Activated naive CD4-positive, alpha-beta T cell treated with anti-CD3 and anti-CD28 coated beads, Interleukin-2, amount 50 U/mL, for 72 hours (primary cell): ENCODE measurements at regions not wholly inside any gene's neighbourhood (a gene's known extent, or its start where the extent isn't known, plus 50 kb on each side); places are given as distances from the start of the nearest gene placed in this dataset.

ENCODE experiments used
- ATAC-seq, 2 donors: fragments of 150-1000 bp; cut with Tn5 transposase; 2 replicates each; pipeline ENCODE4 v1.10.0; 2021; ENCODE audit warnings: mild to moderate bottlenecking in 2 of 2, moderate library complexity in 2 of 2
- DNase-seq, 2 donors: peaks; one replicate each; pipeline ENCODE4 v3.0.0; 2021 to 2022; ENCODE audit warnings: low spot score in 2 of 2
- H3K27ac Mint-ChIP-seq, 2 donors: one replicate each; pipeline ENCODE4 v1.8.0; 2022; ENCODE audit warnings: mild to moderate bottlenecking in 2 of 2, mixed read lengths in 2 of 2
- H3K36me3 Mint-ChIP-seq, 2 donors: one replicate each; pipeline ENCODE4 v1.8.0; 2022; ENCODE audit warnings: mixed read lengths in 2 of 2
- H3K9me3 Mint-ChIP-seq, 2 donors: one replicate each; pipeline ENCODE4 v1.8.0; 2022; ENCODE audit warnings: mixed read lengths in 2 of 2

DNA sequence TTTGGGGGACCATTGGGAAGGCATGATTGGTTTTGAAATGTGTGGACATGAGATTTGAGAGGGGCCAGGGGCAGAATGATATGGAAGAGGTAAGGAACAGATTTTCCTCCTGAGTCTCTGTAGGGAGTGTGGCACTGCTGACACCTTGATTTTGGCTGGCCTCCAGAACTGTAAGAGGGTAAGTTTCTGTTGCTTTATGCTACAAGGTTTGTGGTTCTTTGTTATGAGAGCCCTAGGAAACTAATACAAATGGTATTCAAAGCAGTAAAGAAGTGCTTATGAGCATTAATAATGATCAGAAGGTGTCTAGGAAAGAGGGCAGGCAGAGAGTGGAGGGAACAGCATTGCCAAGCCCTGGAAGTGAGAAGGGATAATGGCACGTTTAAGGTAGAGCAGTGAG is 574.3 kb upstream of the NXPH2 start:
- no peak for DNase-seq
- Mint-ChIP-seq H3K9me3 (peaks cover 28% of the 10 kb centered on the region in 2 donors), H3K36me3 (peaks cover 0 to 22% of the 10 kb centered on the region in 2 donors), H3K27ac (no peak overlapping the region)
- ATAC-seq, result no peak

DNA sequence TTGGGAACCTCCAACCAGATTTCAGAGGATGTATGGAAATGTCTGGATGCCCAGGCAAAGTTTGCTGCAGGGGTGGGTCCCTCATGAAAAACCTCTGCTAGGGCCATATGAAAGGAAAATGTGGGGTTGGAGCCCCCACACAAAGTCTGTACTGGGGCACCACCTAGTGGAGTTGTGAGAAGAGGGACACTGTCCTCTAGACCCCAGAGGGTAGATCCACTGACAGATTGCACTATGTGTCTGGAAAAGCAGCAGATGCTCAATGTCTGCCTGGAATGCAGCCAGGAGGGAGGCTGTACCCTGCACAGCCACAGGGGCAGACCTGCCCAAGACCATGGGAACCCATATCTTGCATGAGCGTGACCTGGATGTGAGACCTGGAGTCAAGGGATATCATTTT is 573.7 kb upstream of the NXPH2 start:
- peaks cover 0 to 28% of the 10 kb centered on the region in 2 donors for H3K36me3 Mint-ChIP-seq
- ATAC-seq, result no peak
- peaks cover 34% of the 10 kb centered on the region in 2 donors for H3K9me3 Mint-ChIP-seq
- H3K27ac Mint-ChIP-seq, result no peak overlapping the region
- DNase-seq, result no peak

GRCh38 chr2:139317259-139317658 is 537.1 kb upstream of the NXPH2 start:
- ATAC-seq (no peak), DNase-seq (no peak)
- Mint-ChIP-seq H3K27ac (no peak overlapping the region), H3K36me3 (no peaks in the 10 kb centered on the region), H3K9me3 (peaks cover 0 to 8% of the 10 kb centered on the region in 2 donors)

- Mint-ChIP-seq H3K27ac (no peak overlapping the region), H3K36me3 (no peaks in the 10 kb centered on the region), H3K9me3 (peaks cover 7 to 11% of the 10 kb centered on the region in 2 donors)
- no peak for ATAC-seq
- DNase-seq, result no peak
Observed at GRCh38 chr2:139314059-139314458, 533.9 kb upstream of the NXPH2 start.

- H3K9me3 Mint-ChIP-seq, result peaks cover 16 to 21% of the 10 kb centered on the region in 2 donors
- no peaks in the 10 kb centered on the region for H3K36me3 Mint-ChIP-seq
- ATAC-seq (no peak), DNase-seq (no peak)
- no peak overlapping the region for H3K27ac Mint-ChIP-seq
Observed at GRCh38 chr2:139296672-139297209, 516.6 kb upstream of the NXPH2 start.

- DNase-seq (no peak), ATAC-seq (no peak)
- Mint-ChIP-seq H3K27ac (no peak overlapping the region), H3K36me3 (no peaks in the 10 kb centered on the region), H3K9me3 (peaks cover 15 to 19% of the 10 kb centered on the region in 2 donors)
Observed at GRCh38 chr2:139293992-139294548, 513.9 kb upstream of the NXPH2 start.

GRCh38 chr2:139281124-139281523 is 500.9 kb upstream of the NXPH2 start:
- H3K9me3 Mint-ChIP-seq, result peaks cover 26 to 38% of the 10 kb centered on the region in 2 donors
- no peak for ATAC-seq

DNA sequence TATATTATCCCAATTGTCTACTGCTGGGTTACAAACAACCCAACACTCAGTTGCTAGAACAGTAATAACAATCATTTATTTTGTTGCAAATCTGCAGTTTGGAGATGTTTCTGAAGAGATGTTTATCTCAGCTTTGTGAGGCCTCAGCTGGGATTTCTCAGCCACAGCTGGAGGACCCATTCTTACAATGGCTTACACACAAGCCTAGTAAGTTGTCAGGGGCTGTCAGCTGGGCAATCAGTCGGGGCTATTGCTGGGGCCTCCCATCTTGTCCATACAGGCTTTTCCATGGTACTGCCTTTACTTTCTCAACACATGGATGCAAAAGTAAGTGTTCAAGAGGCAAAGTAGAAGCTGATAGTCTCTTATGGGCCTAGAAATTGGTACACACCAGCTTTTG is 491.7 kb upstream of the NXPH2 start:
- ATAC-seq (no peak), DNase-seq (no peak)
- Mint-ChIP-seq H3K27ac (no peak overlapping the region), H3K36me3 (peaks cover 0 to under 1% of the 10 kb centered on the region in 2 donors), H3K9me3 (peaks cover 5 to 14% of the 10 kb centered on the region in 2 donors)

More at GRCh38 chr2:139281124-139281523, 500.9 kb upstream of the NXPH2 start:
- no peak for DNase-seq
- no peak overlapping the region for H3K27ac Mint-ChIP-seq
- peaks cover 0 to 11% of the 10 kb centered on the region in 2 donors for H3K36me3 Mint-ChIP-seq

GRCh38 chr2:139271149-139271548 is 491.0 kb upstream of the NXPH2 start:
- H3K9me3 Mint-ChIP-seq, result peaks cover 5 to 20% of the 10 kb centered on the region in 2 donors
- H3K27ac Mint-ChIP-seq, result no peak overlapping the region
- DNase-seq, result no peak
- peaks cover 0 to 7% of the 10 kb centered on the region in 2 donors for H3K36me3 Mint-ChIP-seq
- ATAC-seq, result no peak

DNA sequence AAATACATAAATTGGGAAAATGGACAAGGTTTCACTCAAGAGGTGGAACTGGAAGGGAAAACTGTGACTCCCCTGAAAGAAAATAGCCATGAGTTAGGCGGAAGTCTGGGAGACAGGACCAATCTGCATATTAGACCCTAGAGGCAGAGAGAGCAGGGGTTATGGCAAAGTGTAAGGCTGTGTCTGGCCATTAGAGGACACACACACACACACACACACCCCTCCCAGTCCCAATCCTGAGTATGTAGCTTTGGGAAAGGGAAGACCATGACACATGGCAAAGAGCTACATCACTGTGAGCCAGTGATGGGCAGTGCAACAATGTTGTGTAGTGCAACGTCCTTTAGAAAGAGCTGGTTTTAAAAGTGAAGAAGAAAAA is 479.9 kb upstream of the NXPH2 start:
- H3K27ac Mint-ChIP-seq, result no peak overlapping the region
- H3K36me3 Mint-ChIP-seq, result no peaks in the 10 kb centered on the region
- H3K9me3 Mint-ChIP-seq, result peaks cover 7 to 10% of the 10 kb centered on the region in 2 donors
- no peak for ATAC-seq
- no peak for DNase-seq

GRCh38 chr2:139259422-139260051 is 479.3 kb upstream of the NXPH2 start:
- ATAC-seq, result no peak
- Mint-ChIP-seq H3K9me3 (peaks cover 7 to 10% of the 10 kb centered on the region in 2 donors), H3K27ac (no peak overlapping the region), H3K36me3 (no peaks in the 10 kb centered on the region)
- DNase-seq, result no peak

GRCh38 chr2:139241286-139241685 is 461.1 kb upstream of the NXPH2 start:
- ATAC-seq (no peak), DNase-seq (no peak)
- no peak overlapping the region for H3K27ac Mint-ChIP-seq
- H3K36me3 Mint-ChIP-seq, result no peaks in the 10 kb centered on the region
- H3K9me3 Mint-ChIP-seq, result peaks cover 18 to 21% of the 10 kb centered on the region in 2 donors

- no peak for DNase-seq
- H3K36me3 Mint-ChIP-seq, result no peaks in the 10 kb centered on the region
- H3K27ac Mint-ChIP-seq, result no peak overlapping the region
- ATAC-seq, result no peak
- peaks cover 8 to 16% of the 10 kb centered on the region in 2 donors for H3K9me3 Mint-ChIP-seq
Observed at GRCh38 chr2:139237023-139237422, 456.8 kb upstream of the NXPH2 start.

DNA sequence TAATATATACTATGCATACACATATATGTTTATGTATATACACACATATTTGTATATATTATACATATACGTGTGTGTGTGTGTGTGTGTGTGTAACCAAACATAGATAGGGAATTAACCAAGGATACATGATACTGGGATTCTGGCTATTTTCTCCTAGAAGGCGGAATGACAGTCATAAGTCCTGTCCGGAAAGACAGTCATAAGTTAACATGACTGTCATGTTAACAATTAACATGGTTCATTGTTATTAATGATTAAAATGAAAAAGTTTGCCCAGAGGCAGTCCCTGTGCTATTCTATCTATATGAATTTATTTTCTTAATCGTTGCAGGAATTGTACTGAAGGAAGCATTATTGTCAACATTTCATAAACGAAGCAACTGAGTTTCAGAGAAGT is 450.7 kb upstream of the NXPH2 start:
- Mint-ChIP-seq H3K9me3 (peaks cover 15 to 18% of the 10 kb centered on the region in 2 donors), H3K36me3 (no peaks in the 10 kb centered on the region), H3K27ac (no peak overlapping the region)
- DNase-seq (no peak), ATAC-seq (no peak)

GRCh38 chr2:139228276-139228675 is 448.1 kb upstream of the NXPH2 start:
- peaks cover 13 to 14% of the 10 kb centered on the region in 2 donors for H3K9me3 Mint-ChIP-seq
- no peak for ATAC-seq
- H3K36me3 Mint-ChIP-seq, result no peaks in the 10 kb centered on the region
- H3K27ac Mint-ChIP-seq, result no peak overlapping the region
- DNase-seq, result no peak

GRCh38 chr2:139225961-139226360 is 445.8 kb upstream of the NXPH2 start:
- H3K27ac Mint-ChIP-seq, result no peak overlapping the region
- ATAC-seq (no peak), DNase-seq (no peak)
- no peaks in the 10 kb centered on the region for H3K36me3 Mint-ChIP-seq
- H3K9me3 Mint-ChIP-seq, result peaks cover 13 to 18% of the 10 kb centered on the region in 2 donors

- ATAC-seq (no peak), DNase-seq (no peak)
Observed at GRCh38 chr2:139218181-139218580, 438.0 kb upstream of the NXPH2 start.

DNA sequence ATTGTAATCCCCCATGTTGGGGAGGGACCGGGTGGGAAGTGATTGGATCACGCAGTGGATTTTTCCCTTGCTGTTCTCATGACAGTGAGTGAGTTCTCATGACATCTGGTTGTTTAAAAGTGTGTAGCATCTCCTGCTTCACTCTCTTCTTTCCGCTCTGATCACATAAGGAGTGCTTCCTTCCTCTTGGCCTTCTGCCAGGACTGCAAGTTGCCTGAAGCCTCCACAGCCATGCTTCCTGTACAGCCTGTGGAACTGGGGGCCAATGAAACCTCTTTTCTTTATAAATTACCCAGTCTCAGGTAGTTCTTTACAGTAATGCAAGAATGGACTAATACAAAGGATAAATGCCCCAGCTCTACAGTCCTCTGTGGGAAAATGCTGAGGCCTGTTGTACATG is 437.5 kb upstream of the NXPH2 start:
- DNase-seq (no peak), ATAC-seq (no peak)
- Mint-ChIP-seq H3K36me3 (peaks cover 0 to 6% of the 10 kb centered on the region in 2 donors), H3K9me3 (peaks cover 30 to 42% of the 10 kb centered on the region in 2 donors), H3K27ac (no peak overlapping the region)

More at GRCh38 chr2:139218181-139218580, 438.0 kb upstream of the NXPH2 start:
- H3K36me3 Mint-ChIP-seq, result peaks cover 0 to 5% of the 10 kb centered on the region in 2 donors
- H3K27ac Mint-ChIP-seq, result no peak overlapping the region
- peaks cover 30 to 42% of the 10 kb centered on the region in 2 donors for H3K9me3 Mint-ChIP-seq
